BE2C (cell line): ENCODE measurements at regions not wholly inside any gene's neighbourhood (a gene's known extent, or its start where the extent isn't known, plus 50 kb on each side); places are given as distances from the start of the nearest gene placed in this dataset.
"Not testable (repeated sequence)": the region's sequence is repeated elsewhere in the genome, so short reads cannot be mapped to it uniquely, and the experiment has no call there.

ENCODE experiments used
- DNase-seq: peaks from one replicate; pipeline ENCODE4 v3.0.0-alpha.2; 2020
- H3K27me3 ChIP-seq: fragments of 250-450 bp; sonication (Bioruptor Pico); 2 replicates; pipeline ENCODE4 v1.5.1; 2020; ENCODE audit warnings: mild to moderate bottlenecking
- H3K36me3 ChIP-seq: fragments of 250-450 bp; sonication (Bioruptor Pico); 2 replicates; pipeline ENCODE4 v1.5.1; 2020; ENCODE audit warnings: mild to moderate bottlenecking
- H3K4me1 ChIP-seq: fragments of 250-450 bp; sonication (Bioruptor Pico); 2 replicates; pipeline ENCODE4 v1.5.1; 2020
- H3K4me3 ChIP-seq: 2 replicates; pipeline ENCODE4 v1.5.1; 2011; ENCODE audit warnings: low read depth, low read length
- H3K9me3 ChIP-seq: fragments of 250-450 bp; sonication (Bioruptor Pico); 2 replicates; pipeline ENCODE4 v1.5.1; 2020
- TF ChIP-seq, protein P1 (sequence below): IDR thresholded peaks from 2 replicates; pipeline ENCODE4 v1.5.1; 2012; ENCODE audit warnings: mild to moderate bottlenecking, low read depth, low read length

DNA sequence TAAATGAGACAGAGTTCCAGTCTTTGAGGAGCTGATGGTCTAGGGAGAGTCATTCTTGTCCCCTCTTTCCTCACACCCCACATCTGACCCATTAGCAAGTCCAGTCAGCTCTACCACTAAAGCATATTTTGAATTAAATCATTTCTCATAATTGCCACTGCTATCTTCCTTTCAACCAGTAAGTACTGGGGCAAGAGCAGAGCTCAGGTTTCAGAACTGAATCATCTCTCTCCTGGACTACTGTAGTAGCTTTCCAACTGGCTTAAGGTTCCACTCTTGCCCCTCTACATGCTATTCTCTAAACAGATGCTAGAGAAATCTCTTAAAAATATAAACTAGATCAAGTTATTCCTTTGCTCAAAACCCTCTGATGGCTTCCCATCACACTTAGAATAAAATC is 218.3 kb downstream of the TTC6 start:
- H3K36me3 ChIP-seq: no peaks in the 10 kb centered on the region
- no peak for DNase-seq
- no peak overlapping the region for H3K4me3 ChIP-seq
- H3K4me1 ChIP-seq: no peaks in the 10 kb centered on the region
- H3K27me3 ChIP-seq: peaks cover 27% of the 10 kb centered on the region
- TF ChIP-seq, protein P1, sequence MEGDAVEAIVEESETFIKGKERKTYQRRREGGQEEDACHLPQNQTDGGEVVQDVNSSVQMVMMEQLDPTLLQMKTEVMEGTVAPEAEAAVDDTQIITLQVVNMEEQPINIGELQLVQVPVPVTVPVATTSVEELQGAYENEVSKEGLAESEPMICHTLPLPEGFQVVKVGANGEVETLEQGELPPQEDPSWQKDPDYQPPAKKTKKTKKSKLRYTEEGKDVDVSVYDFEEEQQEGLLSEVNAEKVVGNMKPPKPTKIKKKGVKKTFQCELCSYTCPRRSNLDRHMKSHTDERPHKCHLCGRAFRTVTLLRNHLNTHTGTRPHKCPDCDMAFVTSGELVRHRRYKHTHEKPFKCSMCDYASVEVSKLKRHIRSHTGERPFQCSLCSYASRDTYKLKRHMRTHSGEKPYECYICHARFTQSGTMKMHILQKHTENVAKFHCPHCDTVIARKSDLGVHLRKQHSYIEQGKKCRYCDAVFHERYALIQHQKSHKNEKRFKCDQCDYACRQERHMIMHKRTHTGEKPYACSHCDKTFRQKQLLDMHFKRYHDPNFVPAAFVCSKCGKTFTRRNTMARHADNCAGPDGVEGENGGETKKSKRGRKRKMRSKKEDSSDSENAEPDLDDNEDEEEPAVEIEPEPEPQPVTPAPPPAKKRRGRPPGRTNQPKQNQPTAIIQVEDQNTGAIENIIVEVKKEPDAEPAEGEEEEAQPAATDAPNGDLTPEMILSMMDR: no peak
- no peaks in the 10 kb centered on the region for H3K9me3 ChIP-seq

DNA sequence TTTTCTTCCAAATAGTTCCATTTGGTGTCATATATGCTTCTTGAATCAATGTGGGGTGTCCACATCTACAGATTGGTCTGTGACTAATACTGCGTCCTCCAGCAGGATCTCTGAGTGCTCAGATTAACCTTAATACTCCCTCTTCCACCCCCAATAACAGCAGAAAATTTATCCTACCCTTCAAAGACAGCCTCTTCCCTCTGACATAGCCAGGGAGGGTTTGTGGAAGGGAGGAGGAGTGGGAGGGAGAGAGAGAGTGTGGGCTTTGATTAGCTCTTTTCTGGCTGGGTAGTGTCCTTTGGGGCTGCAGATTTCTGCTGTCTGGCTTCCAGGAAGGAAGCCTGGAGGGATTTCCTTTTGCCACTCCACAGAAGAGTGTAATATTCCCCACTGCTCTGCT is 220.7 kb downstream of the TTC6 start:
- no peaks in the 10 kb centered on the region for H3K4me1 ChIP-seq
- H3K9me3 ChIP-seq: no peaks in the 10 kb centered on the region
- TF ChIP-seq, protein P1: no peak
- H3K4me3 ChIP-seq: no peak overlapping the region
- no peaks in the 10 kb centered on the region for H3K36me3 ChIP-seq
- DNase-seq: no peak
- H3K27me3 ChIP-seq: peaks cover 29% of the 10 kb centered on the region

DNA sequence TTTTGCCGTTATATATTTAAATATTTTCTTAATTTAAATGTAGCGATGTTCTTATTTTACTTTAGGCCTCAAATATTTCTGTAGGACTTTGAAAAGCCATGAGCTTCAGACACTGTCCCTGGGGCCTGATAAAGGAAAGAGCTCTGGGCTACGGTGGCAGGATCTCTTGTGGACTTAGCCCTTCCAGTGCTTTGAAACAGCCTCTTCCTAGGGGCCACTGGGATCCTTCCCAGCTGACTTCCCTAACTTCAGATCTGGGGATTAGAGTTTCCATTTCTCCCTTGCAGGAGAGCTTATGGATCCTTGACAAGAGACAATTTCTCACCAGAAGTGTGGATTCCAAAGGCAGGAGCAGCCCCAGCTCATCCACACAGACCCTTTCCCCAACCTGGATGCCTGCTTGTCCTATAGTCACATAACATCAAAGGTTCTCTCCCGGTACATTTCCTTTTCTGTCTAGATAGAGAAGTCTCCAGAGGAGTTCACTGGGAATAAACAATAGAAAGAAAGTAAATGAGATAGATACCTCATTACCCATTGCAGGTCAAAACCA is 221.4 kb downstream of the TTC6 start:
- TF ChIP-seq, protein P1: no peak
- Histone ChIP-seq H3K4me3 (no peak overlapping the region), H3K36me3 (no peaks in the 10 kb centered on the region), H3K9me3 (no peaks in the 10 kb centered on the region), H3K4me1 (no peaks in the 10 kb centered on the region), H3K27me3 (peaks cover 29% of the 10 kb centered on the region)
- DNase-seq: no peak

DNA sequence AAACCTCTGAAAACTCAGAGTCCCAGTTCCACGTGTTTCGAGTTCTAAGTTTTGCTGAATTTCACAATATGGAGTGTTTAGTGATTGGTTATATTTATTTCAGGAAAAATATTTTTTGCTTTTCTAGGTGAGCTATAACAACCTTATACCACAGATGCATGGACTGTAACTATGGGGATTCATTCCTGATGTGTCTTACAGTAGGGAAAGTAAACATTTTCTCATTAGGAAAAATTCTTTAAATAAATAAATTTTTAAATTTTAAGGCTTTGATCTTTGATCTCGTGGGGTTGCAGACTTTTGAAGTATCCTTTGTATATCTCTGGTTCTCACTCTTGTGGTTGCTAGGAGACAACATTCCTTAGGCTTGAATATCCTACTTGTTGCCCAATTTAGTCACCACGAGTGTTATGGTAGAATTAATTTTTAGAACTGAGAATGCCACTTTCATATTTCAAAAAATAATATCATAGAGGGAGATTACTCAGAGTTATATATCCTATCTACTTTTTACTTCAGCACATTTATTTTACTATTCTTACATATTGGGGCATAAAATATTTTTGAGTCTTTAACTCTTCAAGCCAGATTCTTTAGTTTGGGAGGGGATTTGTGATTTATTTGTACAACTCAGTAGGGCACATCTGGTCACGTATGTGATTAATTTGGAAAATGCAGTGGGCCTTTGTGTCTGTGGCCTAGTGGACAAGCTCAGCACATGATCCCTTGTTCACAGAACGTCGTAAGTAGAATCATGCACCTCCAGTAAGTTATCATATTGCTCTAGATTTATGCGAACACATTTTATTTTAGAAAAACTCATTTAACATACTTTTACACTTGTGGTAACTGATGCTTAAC is 224.0 kb downstream of the TTC6 start:
- Histone ChIP-seq H3K27me3 (peaks cover 23% of the 10 kb centered on the region), H3K36me3 (no peaks in the 10 kb centered on the region), H3K9me3 (no peaks in the 10 kb centered on the region), H3K4me3 (no peak overlapping the region), H3K4me1 (no peaks in the 10 kb centered on the region)
- TF ChIP-seq, protein P1: no peak
- no peak for DNase-seq

DNA sequence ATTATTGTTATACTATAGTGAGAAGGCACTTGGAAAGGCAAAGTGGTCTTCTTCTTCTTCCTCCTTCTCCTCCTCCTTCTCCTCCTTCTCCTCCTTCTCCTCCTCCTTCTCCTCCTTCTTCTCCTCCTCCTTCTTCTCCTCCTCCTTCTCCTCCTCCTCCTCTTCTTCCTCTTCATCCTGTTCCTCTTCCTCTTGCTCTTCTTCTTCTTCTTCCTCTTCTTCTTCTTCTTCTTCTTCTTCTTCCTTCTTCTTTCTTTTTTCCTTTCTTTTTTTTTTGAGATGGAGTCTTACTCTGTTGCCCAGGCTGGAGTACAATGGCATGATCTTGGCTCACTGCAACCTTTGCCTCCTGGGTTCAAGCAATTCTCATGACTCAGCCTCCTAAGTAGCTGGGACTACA is 225.4 kb downstream of the TTC6 start:
- peaks cover 16% of the 10 kb centered on the region for H3K27me3 ChIP-seq
- not testable (repeated sequence) for H3K36me3 ChIP-seq, H3K4me3 ChIP-seq, H3K9me3 ChIP-seq, DNase-seq, H3K4me1 ChIP-seq

DNA sequence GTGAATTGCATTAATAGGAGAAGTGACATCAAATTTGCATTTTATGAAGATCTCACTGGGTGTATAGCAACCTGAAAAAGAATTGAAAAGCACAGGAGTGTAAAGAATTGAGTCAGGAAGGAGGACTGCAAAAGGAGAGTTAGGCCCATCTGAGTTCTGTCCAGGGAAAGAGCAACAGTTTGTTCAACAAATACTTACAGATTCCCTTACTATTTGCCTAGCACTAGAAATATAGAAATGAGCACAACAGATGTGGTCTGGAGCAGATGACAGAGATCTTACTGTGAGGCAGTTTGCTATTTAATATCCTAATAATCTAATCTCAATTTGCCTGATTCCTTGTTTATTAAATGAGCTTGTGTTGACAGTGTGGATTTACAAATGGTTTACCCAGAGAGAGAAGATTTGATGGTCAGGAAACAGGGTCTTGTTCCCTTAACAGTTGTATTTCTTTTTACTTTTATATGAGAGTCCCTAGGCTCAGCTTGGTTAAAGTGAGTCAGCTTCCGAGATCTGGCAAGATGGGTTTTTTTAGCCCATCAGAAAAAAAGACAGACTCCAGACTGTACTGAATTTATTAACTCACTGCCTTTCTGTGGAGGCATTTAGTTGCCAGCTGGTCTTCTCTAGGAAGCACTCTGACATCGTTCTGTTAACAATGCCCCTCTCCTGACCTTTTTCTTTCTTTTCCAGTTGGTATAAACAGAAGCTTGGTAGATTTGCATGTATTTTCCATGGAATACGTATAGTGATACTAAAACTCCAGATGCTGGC is 229.7 kb downstream of the TTC6 start:
- peaks cover 3% of the 10 kb centered on the region; the same call in 1 of the 2 replicates for H3K27me3 ChIP-seq
- no peak overlapping the region for H3K4me3 ChIP-seq
- H3K4me1 ChIP-seq: no peaks in the 10 kb centered on the region
- H3K9me3 ChIP-seq: no peaks in the 10 kb centered on the region
- no peak for DNase-seq
- no peaks in the 10 kb centered on the region for H3K36me3 ChIP-seq
- TF ChIP-seq, protein P1: no peak
